ENCODE measurements at regions not wholly inside any gene's neighbourhood (a gene's known extent, or its start where the extent isn't known, plus 50 kb on each side); places are given as distances from the start of the nearest gene placed in this dataset.

- ChIA-PET POLR2A (no interaction called here), CTCF (interaction anchor here (1.0 to 1.1 kb wide), 2 partner anchors 18 to 113 kb away, joined by 3 read pairs; no protein-coding TSS in a partner anchor)
- H3K27ac ChIP-seq: no peak overlapping the region
- WGBS (ENCODE audit: missing lambda C conversion rate): 51% methylated on average over 2 of the region's 2 CpGs
- ATAC-seq (no peak), DNase-seq (ENCODE audit: low read depth in 1 of 2, low spot score in 1 of 2) (no peak), FAIRE-seq (no peak)
- no peak overlapping the region for H3K4me2 ChIP-seq
- TF ChIP-seq EHMT2 (IDR thresholded peaks at IDR 0.05; ENCODE audit: low read depth) (no peak), CHD2 (IDR thresholded peaks at IDR 0.05; ENCODE audit: low read length, partially characterized antibody) (no peak), ZC3H11A (IDR thresholded peaks at IDR 0.05) (no peak), POLR2AphosphoS2 (conservative IDR thresholded peaks at IDR 0.05; ENCODE audit: low read length) (no peak), RFX5 (IDR thresholded peaks at IDR 0.05) (no peak), RNF2 (IDR thresholded peaks at IDR 0.05; ENCODE audit: borderline replicate concordance, low read depth) (no peak)
- TF ChIP-seq, protein P1, sequence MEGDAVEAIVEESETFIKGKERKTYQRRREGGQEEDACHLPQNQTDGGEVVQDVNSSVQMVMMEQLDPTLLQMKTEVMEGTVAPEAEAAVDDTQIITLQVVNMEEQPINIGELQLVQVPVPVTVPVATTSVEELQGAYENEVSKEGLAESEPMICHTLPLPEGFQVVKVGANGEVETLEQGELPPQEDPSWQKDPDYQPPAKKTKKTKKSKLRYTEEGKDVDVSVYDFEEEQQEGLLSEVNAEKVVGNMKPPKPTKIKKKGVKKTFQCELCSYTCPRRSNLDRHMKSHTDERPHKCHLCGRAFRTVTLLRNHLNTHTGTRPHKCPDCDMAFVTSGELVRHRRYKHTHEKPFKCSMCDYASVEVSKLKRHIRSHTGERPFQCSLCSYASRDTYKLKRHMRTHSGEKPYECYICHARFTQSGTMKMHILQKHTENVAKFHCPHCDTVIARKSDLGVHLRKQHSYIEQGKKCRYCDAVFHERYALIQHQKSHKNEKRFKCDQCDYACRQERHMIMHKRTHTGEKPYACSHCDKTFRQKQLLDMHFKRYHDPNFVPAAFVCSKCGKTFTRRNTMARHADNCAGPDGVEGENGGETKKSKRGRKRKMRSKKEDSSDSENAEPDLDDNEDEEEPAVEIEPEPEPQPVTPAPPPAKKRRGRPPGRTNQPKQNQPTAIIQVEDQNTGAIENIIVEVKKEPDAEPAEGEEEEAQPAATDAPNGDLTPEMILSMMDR (IDR thresholded peaks at IDR 0.05): no peak
- no peak overlapping the region for H3K4me3 ChIP-seq
- H3K4me1 ChIP-seq: peaks cover 4% of the 10 kb centered on the region; the same call in 1 of the 3 replicates
- H3K9me3 ChIP-seq: no peaks in the 10 kb centered on the region
These were observed 77.4 kb downstream of the BBS10 start for GRCh38 chr12:76270657-76271358.

GRCh38 chr12:76268267-76268666 lies 79.9 kb downstream of the BBS10 start:
- FAIRE-seq: no peak

DNA sequence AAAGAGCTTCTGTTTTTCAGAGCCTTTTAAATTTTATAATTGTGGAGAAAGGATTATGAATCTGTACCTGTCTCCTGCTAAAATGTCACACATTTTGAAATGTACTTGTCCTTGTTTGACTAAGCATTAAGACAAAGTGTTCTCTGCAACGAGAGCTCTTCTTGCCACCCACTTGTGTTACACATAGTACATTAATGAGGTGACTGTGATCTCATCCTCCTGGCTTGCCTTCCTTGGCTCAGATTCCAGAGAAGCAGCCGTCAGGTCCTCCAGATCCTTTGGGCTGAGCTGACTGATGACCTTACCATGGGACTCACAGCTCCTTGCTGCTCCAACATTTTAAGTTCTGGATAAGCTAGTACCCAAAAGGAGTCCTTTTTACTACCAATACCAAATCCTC lies 81.4 kb downstream of the BBS10 start:
- peak overlapping the region; percentile 25; the same call in 1 of the 3 replicates for H3K4me2 ChIP-seq
- ATAC-seq (peak in 1 of 2 experiments; percentile 73; a peak in 3 of 6 replicates), FAIRE-seq (no peak), DNase-seq (ENCODE audit: low read depth in 1 of 2, low spot score in 1 of 2) (peak in 1 of 2 experiments; percentile 6)
- peaks cover 4% of the 10 kb centered on the region; the same call in 1 of the 3 replicates for H3K4me1 ChIP-seq
- WGBS (ENCODE audit: missing lambda C conversion rate): 12% methylated on average over 2 of the region's 2 CpGs
- H3K27ac ChIP-seq: peak overlapping the region in 1 of 2 experiments; percentile 48; a peak in 1 of 6 replicates
- POLR2A ChIA-PET: no interaction called here
- peaks cover 6% of the 10 kb centered on the region; the same call in 1 of the 3 replicates for H3K9me3 ChIP-seq
- no peak overlapping the region for H3K4me3 ChIP-seq
- TF ChIP-seq RCOR1 (IDR thresholded peaks at IDR 0.05; ENCODE audit: low read depth, low read length): no peak
- CTCF ChIA-PET: interaction anchor here (1.2 to 2.6 kb wide), 4 partner anchors 10 to 108 kb away, joined by 3 to 11 read pairs (median 6); no protein-coding TSS in a partner anchor

More at GRCh38 chr12:76268267-76268666, 79.9 kb downstream of the BBS10 start:
- Histone ChIP-seq H3K9me3 (no peaks in the 10 kb centered on the region), H3K4me2 (no peak overlapping the region), H3K4me3 (no peak overlapping the region), H3K27ac (no peak overlapping the region; a peak in 1 of 6 replicates), H3K4me1 (peaks cover 4% of the 10 kb centered on the region; the same call in 1 of the 3 replicates)
- no peak for ATAC-seq
- ChIA-PET POLR2A (no interaction called here), CTCF (interaction anchor here (0.8 to 2.4 kb wide), 4 partner anchors 11 to 110 kb away, joined by 3 to 8 read pairs (median 4); no protein-coding TSS in a partner anchor)
- TF ChIP-seq NFE2L2 (conservative IDR thresholded peaks at IDR 0.05; ENCODE audit: low read length) (no peak), CBX2 (IDR thresholded peaks at IDR 0.05; ENCODE audit: borderline replicate concordance, low read depth) (no peak), POLR2AphosphoS2 (conservative IDR thresholded peaks at IDR 0.05; ENCODE audit: low read length) (no peak)
- TF ChIP-seq, protein P2, sequence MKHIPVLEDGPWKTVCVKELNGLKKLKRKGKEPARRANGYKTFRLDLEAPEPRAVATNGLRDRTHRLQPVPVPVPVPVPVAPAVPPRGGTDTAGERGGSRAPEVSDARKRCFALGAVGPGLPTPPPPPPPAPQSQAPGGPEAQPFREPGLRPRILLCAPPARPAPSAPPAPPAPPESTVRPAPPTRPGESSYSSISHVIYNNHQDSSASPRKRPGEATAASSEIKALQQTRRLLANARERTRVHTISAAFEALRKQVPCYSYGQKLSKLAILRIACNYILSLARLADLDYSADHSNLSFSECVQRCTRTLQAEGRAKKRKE (CRISPR knock-in tag; IDR thresholded peaks at IDR 0.05; ENCODE audit: low read depth): no peak
- no peak for DNase-seq (ENCODE audit: low read depth in 1 of 2, low spot score in 1 of 2)
- WGBS (ENCODE audit: missing lambda C conversion rate): 30% methylated on average over 1 of the region's 1 CpG

DNA sequence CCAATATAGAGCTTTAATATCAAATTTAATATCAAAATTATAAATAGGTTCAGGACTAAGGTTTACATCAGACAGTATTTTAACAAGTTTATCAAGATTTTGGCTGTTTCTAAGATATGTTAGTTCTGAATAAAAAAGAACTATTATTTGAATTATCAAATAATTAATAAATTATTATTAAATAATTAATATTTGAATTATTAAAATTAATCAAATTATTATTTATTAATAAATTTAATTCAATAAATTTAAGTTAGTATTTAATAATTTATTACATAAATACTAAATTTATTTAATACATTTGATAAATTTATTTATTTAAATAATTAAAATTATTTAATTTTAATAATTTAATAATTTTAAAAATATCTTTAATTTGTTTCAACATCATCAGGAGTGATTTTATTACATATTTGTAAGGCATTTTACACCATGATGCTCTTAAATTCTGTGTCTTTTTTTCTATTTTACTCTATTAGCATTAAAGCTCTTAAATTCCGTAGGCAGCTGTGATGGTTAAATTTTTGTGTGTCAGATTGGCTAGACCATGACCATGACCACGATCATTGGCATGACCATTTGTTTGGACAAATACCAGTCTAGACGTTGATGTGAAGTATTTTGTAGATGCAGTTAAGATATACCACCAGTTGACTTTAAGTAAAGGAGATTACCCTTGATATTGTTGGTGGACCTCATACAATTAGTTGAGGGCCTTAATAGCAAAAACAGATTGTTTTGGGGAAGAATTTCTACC lies 82.6 kb downstream of the BBS10 start:
- CTCF ChIA-PET: interaction anchor here (2.6 kb wide), 1 partner anchor 12 kb away, joined by 11 read pairs; no protein-coding TSS in a partner anchor

More for the DNA sequence above, 82.6 kb downstream of the BBS10 start:
- DNase-seq (ENCODE audit: low read depth in 1 of 2, low spot score in 1 of 2): no peak
- Histone ChIP-seq H3K4me1 (peaks cover 4% of the 10 kb centered on the region; the same call in 1 of the 3 replicates), H3K4me2 (no peak overlapping the region), H3K4me3 (no peak overlapping the region), H3K27ac (peak overlapping the region in 1 of 2 experiments; percentile 21; a peak in 1 of 6 replicates), H3K9me3 (peaks cover 9% of the 10 kb centered on the region; the same call in 1 of the 3 replicates)
- 37% methylated on average over 3 of the region's 3 CpGs for WGBS (ENCODE audit: missing lambda C conversion rate)
- no peak for TF ChIP-seq PBX3 (IDR thresholded peaks at IDR 0.05)
- TF ChIP-seq POLR2AphosphoS2 (conservative IDR thresholded peaks at IDR 0.05; ENCODE audit: low read length): no peak
- no peak for TF ChIP-seq HMGXB4 (CRISPR knock-in tag; IDR thresholded peaks at IDR 0.05; ENCODE audit: borderline replicate concordance)
- no peak for TF ChIP-seq JUNB (IDR thresholded peaks at IDR 0.05)
- no peak for TF ChIP-seq EHF (CRISPR knock-in tag; IDR thresholded peaks at IDR 0.05)
- no peak for TF ChIP-seq CHD4 (IDR thresholded peaks at IDR 0.05; ENCODE audit: borderline replicate concordance)
- no peak for TF ChIP-seq FOSB (CRISPR knock-in tag; IDR thresholded peaks at IDR 0.05)
- no peak for ATAC-seq
- no peak for FAIRE-seq
- POLR2A ChIA-PET: no interaction called here
